Fibroblast of mammary gland (primary cell): ENCODE measurements at regions not wholly inside any gene's neighbourhood (a gene's known extent, or its start where the extent isn't known, plus 50 kb on each side); places are given as distances from the start of the nearest gene placed in this dataset.

ENCODE experiments used
- DNase-seq: peaks from one replicate; pipeline ENCODE4 v3.0.0-alpha.2; 2010; ENCODE audit warnings: low read depth
- H3K4me3 ChIP-seq: 2 replicates; pipeline ENCODE4 v1.5.1; 2011; ENCODE audit warnings: low read depth, mild to moderate bottlenecking, low read length, moderate library complexity; ENCODE audit not compliant: control insufficient read depth
- CTCF ChIP-seq: conservative IDR thresholded peaks from 2 replicates; pipeline ENCODE4 v1.5.1; 2011; ENCODE audit warnings: low read depth, low read length, inconsistent platforms; ENCODE audit not compliant: control insufficient read depth, insufficient read depth

GRCh38 chr1:73331726-73332125, 866.2 kb downstream of the LRRIQ3 start:
- DNase-seq: no peak
- no peak overlapping the region for H3K4me3 ChIP-seq
- TF ChIP-seq CTCF: no peak

GRCh38 chr1:73327998-73328397, 870.0 kb downstream of the LRRIQ3 start:
- H3K4me3 ChIP-seq: no peak overlapping the region
- TF ChIP-seq CTCF: no peak
- no peak for DNase-seq

- TF ChIP-seq CTCF: no peak
- no peak overlapping the region for H3K4me3 ChIP-seq
- no peak for DNase-seq
Measured at GRCh38 chr1:73327180-73327793, 870.7 kb downstream of the LRRIQ3 start.

GRCh38 chr1:73326663-73327062, 871.3 kb downstream of the LRRIQ3 start:
- no peak overlapping the region for H3K4me3 ChIP-seq
- no peak for TF ChIP-seq CTCF
- DNase-seq: no peak

GRCh38 chr1:73310797-73311381, 887.1 kb downstream of the LRRIQ3 start:
- no peak overlapping the region for H3K4me3 ChIP-seq
- DNase-seq: no peak
- TF ChIP-seq CTCF: no peak

GRCh38 chr1:73306899-73307555, 890.9 kb downstream of the LRRIQ3 start:
- no peak for TF ChIP-seq CTCF
- no peak overlapping the region for H3K4me3 ChIP-seq
- no peak for DNase-seq
